Heart left ventricle (tissue), 13 donors: ENCODE measurements at regions not wholly inside any gene's neighbourhood (a gene's known extent, or its start where the extent isn't known, plus 50 kb on each side); places are given as distances from the start of the nearest gene placed in this dataset.

Experiments
- POLR2A ChIP-seq, 2 donors: fragments of 450-650 bp; IDR thresholded peaks; one replicate each; pipeline ENCODE4 v1.6.1; 2017; ENCODE audit warnings: antibody characterized with exemption in 2 of 2, mild to moderate bottlenecking in 2 of 2, moderate library complexity in 2 of 2
- TF ChIP-seq, protein P1 (sequence below), 12 donors: fragments of 200-600 bp; sonication (generic) in 4 of 12; IDR thresholded peaks; one replicate each; pipeline versions ENCODE4 v1.5.0 to v1.8.0; 2018 to 2022; ENCODE audit warnings: antibody characterized with exemption in 12 of 12, mild to moderate bottlenecking in 5 of 12
- donor health status: ischemic (EF 13 %, LVEDD 7.1; RV severe dilation, severe dysfunction).
- donor health status: DM: no; HTN: yes; CAD: no.
- donor health status: DM: no; HTN: no; CAD: no.
- donor health status: ischemic (EF 25% LVEDD 6.9; RV normal size, moderate dysfunction).
- donor health status: ischemic (EF 25% LVEDD 5.7; RV mildly dilated, moderate dysfunction).
- donor health status: ischemic (EF 35%, LVEDD 5.7; RV mildly dilated, moderate dysfunction).
- donor health status: nonischemic (EF 11% LVEDD 7.7; RV severe dilation, severe dysfunction).
- donor health status: DM: yes; HTN: yes; CAD: no.
- donor health status: PGD.
- donor health status: ischemic (EF 29% LVEDD 5.4; RV normal size, mild dysfunction).
- donor health status: nonischemic (EF 23%, LVEDD 6.1; RV moderate dilation, normal function).

DNA sequence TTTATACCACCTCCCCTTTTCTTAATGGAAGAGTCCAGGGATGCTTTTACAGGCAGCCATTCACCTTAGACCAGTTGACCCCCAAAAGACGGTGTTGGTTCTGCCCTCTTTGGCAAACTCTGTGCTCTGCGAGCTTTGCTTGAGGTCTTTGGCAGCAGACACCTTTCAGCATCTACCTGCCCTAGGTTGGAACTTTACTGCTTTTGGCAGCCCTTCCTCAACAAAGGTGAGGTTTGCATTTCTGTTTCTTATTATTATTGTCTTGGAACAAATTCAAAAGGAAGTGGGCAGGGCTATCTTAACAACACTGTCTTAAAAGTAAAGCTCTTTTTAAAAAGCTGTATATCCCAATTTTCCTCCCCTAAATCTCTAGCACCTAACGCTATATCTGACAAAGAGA lies 136.4 kb upstream of the SLC14A2 start:
- TF ChIP-seq, protein P1, sequence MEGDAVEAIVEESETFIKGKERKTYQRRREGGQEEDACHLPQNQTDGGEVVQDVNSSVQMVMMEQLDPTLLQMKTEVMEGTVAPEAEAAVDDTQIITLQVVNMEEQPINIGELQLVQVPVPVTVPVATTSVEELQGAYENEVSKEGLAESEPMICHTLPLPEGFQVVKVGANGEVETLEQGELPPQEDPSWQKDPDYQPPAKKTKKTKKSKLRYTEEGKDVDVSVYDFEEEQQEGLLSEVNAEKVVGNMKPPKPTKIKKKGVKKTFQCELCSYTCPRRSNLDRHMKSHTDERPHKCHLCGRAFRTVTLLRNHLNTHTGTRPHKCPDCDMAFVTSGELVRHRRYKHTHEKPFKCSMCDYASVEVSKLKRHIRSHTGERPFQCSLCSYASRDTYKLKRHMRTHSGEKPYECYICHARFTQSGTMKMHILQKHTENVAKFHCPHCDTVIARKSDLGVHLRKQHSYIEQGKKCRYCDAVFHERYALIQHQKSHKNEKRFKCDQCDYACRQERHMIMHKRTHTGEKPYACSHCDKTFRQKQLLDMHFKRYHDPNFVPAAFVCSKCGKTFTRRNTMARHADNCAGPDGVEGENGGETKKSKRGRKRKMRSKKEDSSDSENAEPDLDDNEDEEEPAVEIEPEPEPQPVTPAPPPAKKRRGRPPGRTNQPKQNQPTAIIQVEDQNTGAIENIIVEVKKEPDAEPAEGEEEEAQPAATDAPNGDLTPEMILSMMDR (IDR thresholded peaks at IDR 0.05): no peak
- no peak for TF ChIP-seq POLR2A (IDR thresholded peaks at IDR 0.05)
